AG04450 (cell line): ENCODE measurements at regions not wholly inside any gene's neighbourhood (a gene's known extent, or its start where the extent isn't known, plus 50 kb on each side); places are given as distances from the start of the nearest gene placed in this dataset.

Experiments
- CTCF ChIA-PET: fragments of 300-600, 350-600 bp; formaldehyde crosslinking; extraction: SDS; loops from one replicate; lab custom pipeline; 2022; ENCODE audit warnings: antibody characterized with exemption, inconsistent platforms; lab: Charles Lee
- POLR2A ChIA-PET: fragments of 350-600 bp; formaldehyde crosslinking; extraction: SDS; loops from one replicate; lab custom pipeline; 2021; ENCODE audit warnings: antibody characterized with exemption, inconsistent platforms; lab: Yijun Ruan, JAX
- DNase-seq: peaks from one replicate; pipeline ENCODE4 v3.0.0-alpha.2; 2011; ENCODE audit warnings: low read depth, low spot score
- H3K27ac ChIP-seq: one replicate; pipeline ENCODE4 v1.5.1; 2012; ENCODE audit warnings: low read depth, low read length, control low read depth
- H3K27me3 ChIP-seq: one replicate; pipeline ENCODE4 v1.6.0; 2012; ENCODE audit warnings: low read length; ENCODE audit not compliant: control insufficient read depth, insufficient read depth
- H3K4me3 ChIP-seq: 2 replicates; pipeline ENCODE4 v1.5.1; 2011; ENCODE audit warnings: mild to moderate bottlenecking, low read depth, low read length, control low read depth
- H3K9me3 ChIP-seq: 2 replicates; pipeline ENCODE4 v1.5.1; 2012; ENCODE audit warnings: low read length; ENCODE audit not compliant: control insufficient read depth, insufficient read depth
- TF ChIP-seq, protein P1 (sequence below): IDR thresholded peaks from 2 replicates; pipeline ENCODE4 v1.5.1; 2011; ENCODE audit warnings: low read depth, low read length, control low read depth, inconsistent platforms

GRCh38 chr3:25884981-25885380 is 95.1 kb downstream of the OXSM start:
- no peak for DNase-seq
- TF ChIP-seq, protein P1, sequence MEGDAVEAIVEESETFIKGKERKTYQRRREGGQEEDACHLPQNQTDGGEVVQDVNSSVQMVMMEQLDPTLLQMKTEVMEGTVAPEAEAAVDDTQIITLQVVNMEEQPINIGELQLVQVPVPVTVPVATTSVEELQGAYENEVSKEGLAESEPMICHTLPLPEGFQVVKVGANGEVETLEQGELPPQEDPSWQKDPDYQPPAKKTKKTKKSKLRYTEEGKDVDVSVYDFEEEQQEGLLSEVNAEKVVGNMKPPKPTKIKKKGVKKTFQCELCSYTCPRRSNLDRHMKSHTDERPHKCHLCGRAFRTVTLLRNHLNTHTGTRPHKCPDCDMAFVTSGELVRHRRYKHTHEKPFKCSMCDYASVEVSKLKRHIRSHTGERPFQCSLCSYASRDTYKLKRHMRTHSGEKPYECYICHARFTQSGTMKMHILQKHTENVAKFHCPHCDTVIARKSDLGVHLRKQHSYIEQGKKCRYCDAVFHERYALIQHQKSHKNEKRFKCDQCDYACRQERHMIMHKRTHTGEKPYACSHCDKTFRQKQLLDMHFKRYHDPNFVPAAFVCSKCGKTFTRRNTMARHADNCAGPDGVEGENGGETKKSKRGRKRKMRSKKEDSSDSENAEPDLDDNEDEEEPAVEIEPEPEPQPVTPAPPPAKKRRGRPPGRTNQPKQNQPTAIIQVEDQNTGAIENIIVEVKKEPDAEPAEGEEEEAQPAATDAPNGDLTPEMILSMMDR: no peak
- Histone ChIP-seq H3K27ac (no peak overlapping the region), H3K4me3 (no peak overlapping the region), H3K27me3 (no peaks in the 10 kb centered on the region), H3K9me3 (no peaks in the 10 kb centered on the region)
- ChIA-PET CTCF (interaction anchor here (0.8 to 1.8 kb wide), 2 partner anchors 28 to 237 kb away, joined by 3 to 6 read pairs; no protein-coding TSS in a partner anchor), POLR2A (no interaction called here)

DNA sequence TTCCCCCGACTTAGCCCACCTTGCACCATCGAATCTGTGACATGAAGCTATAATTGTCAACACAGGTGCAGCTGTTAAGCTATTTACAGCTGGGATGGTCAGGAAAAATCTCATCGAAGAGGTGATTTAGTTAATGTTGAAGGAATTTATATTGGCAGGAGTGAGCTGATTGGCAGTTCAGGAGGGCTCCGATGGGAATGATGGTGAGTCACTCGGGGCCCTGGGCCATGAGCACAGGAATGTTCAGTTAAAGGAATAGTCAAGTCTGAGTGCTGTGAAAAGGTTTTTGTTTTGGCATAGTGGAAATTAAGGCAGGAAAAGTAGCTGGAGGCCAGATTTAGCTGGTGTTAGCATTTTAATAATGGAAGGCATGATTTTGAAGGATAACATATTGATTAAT is 95.7 kb downstream of the OXSM start:
- no peak for DNase-seq
- Histone ChIP-seq H3K27ac (no peak overlapping the region), H3K4me3 (no peak overlapping the region), H3K27me3 (no peaks in the 10 kb centered on the region), H3K9me3 (no peaks in the 10 kb centered on the region)
- POLR2A ChIA-PET: interaction anchor here (0.5 kb wide), 1 partner anchor 12 kb away, joined by 3 read pairs; no protein-coding TSS in a partner anchor
- TF ChIP-seq, protein P1: no peak
- CTCF ChIA-PET: interaction anchor here (0.8 to 1.8 kb wide), 2 partner anchors 28 to 238 kb away, joined by 3 to 6 read pairs; no protein-coding TSS in a partner anchor

- CTCF ChIA-PET: no interaction called here
- DNase-seq: no peak
- H3K27me3 ChIP-seq: no peaks in the 10 kb centered on the region
- H3K9me3 ChIP-seq: no peaks in the 10 kb centered on the region
- TF ChIP-seq, protein P1: no peak
- no peak overlapping the region for H3K27ac ChIP-seq
- POLR2A ChIA-PET: no interaction called here
- no peak overlapping the region for H3K4me3 ChIP-seq
These were observed 98.0 kb downstream of the OXSM start for GRCh38 chr3:25887907-25888306.

DNA sequence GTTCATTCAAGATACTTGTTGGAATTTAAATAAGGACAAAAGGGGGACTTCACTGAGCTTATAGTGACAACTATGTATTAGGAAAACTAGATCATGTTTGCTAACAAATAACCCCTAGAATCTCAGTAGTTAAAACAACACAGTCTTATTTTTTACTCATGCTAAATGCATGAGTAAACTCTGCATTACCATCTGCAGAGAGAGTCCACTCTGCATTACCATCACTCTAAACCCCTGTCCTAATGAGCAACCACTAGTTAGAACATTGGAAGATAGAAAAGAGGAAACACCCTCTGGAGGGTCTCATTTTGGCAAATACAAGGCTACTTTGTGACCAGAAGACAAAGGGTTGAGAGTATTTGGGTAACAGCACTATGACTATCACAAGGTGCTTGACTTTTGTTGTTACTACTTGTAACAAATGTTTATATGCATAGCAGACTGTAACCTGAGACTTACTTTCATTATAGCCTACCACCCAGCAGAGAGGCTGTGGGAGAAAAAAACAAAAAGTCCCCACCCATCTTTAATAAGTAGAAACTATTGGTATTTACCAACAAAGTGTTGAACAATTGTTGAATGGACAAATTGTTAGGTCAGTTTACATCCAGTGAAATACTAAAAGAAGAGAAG is 99.1 kb downstream of the OXSM start:
- no peaks in the 10 kb centered on the region for H3K9me3 ChIP-seq
- no peak overlapping the region for H3K4me3 ChIP-seq
- H3K27ac ChIP-seq: no peak overlapping the region
- H3K27me3 ChIP-seq: no peaks in the 10 kb centered on the region
- no peak for DNase-seq
- TF ChIP-seq, protein P1: no peak
- ChIA-PET CTCF (no interaction called here), POLR2A (no interaction called here)

- H3K4me3 ChIP-seq: no peak overlapping the region
- no peak overlapping the region for H3K27ac ChIP-seq
- H3K27me3 ChIP-seq: no peaks in the 10 kb centered on the region
- ChIA-PET POLR2A (no interaction called here), CTCF (interaction anchor here (2.8 kb wide), 1 partner anchor 32 kb away, joined by 11 read pairs; no protein-coding TSS in a partner anchor)
- no peak for DNase-seq
- TF ChIP-seq, protein P1: no peak
- H3K9me3 ChIP-seq: no peaks in the 10 kb centered on the region
These were observed 99.6 kb downstream of the OXSM start for GRCh38 chr3:25889525-25889917.
